ENCODE measurements at regions not wholly inside any gene's neighbourhood (a gene's known extent, or its start where the extent isn't known, plus 50 kb on each side); places are given as distances from the start of the nearest gene placed in this dataset.

DNA sequence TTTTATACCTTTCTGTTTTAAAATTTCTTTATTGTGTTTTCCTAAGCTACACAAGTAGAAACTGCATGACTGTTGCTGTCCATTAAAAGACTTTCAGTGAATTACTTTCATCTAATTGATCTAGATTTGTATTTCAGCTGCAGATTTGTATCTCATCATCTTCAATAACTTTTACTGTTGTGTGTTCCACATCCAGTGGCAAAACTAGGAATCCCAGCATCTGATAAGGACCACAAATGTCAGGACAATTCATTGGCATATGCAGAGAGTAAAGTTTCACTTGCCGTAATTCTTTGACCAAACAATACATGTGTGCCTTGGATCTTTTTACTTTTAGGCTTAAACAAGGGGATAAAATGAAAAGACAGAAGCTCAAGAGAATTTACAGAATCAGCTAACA is 112.6 kb downstream of the FBXO8 start:
- H3K4me3 Mint-ChIP-seq (ENCODE audit: unreplicated experiment) = no peak overlapping the region

DNA sequence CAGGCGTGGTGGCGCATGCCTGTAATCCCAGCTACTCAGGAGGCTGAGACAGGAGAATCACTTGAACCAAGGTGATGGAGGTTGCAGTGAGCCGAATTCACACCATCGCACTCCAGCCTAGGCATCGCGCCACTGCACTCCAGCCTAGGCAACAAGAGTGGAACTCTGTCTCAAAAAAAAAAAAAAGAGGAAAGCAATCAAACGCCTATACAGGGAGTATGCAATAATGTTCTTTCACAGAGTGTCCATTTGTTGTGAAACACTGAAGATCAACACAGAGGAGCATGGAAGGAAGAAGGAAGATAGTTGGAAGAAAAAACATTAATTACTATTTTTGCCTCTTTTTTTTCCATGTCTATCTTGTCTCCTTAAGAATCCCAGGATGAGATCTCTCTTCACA is 113.4 kb downstream of the FBXO8 start:
- Mint-ChIP-seq H3K36me3 (ENCODE audit: low read depth) (no peaks in the 10 kb centered on the region), H3K4me3 (ENCODE audit: unreplicated experiment) (no peak overlapping the region), H3K4me1 (ENCODE audit: low read depth) (no peaks in the 10 kb centered on the region), H3K27ac (ENCODE audit: unreplicated experiment) (no peak overlapping the region), H3K9me3 (ENCODE audit: low read depth) (no peaks in the 10 kb centered on the region), H3K27me3 (ENCODE audit: low read depth) (peaks cover 28% of the 10 kb centered on the region)
- no peak for DNase-seq (ENCODE audit: low spot score)
- TF ChIP-seq, protein P1, sequence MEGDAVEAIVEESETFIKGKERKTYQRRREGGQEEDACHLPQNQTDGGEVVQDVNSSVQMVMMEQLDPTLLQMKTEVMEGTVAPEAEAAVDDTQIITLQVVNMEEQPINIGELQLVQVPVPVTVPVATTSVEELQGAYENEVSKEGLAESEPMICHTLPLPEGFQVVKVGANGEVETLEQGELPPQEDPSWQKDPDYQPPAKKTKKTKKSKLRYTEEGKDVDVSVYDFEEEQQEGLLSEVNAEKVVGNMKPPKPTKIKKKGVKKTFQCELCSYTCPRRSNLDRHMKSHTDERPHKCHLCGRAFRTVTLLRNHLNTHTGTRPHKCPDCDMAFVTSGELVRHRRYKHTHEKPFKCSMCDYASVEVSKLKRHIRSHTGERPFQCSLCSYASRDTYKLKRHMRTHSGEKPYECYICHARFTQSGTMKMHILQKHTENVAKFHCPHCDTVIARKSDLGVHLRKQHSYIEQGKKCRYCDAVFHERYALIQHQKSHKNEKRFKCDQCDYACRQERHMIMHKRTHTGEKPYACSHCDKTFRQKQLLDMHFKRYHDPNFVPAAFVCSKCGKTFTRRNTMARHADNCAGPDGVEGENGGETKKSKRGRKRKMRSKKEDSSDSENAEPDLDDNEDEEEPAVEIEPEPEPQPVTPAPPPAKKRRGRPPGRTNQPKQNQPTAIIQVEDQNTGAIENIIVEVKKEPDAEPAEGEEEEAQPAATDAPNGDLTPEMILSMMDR (IDR thresholded peaks at IDR 0.05) = no peak

More for the DNA sequence above, 112.6 kb downstream of the FBXO8 start:
- Mint-ChIP-seq H3K9me3 (ENCODE audit: low read depth) (no peaks in the 10 kb centered on the region), H3K4me1 (ENCODE audit: low read depth) (no peaks in the 10 kb centered on the region), H3K36me3 (ENCODE audit: low read depth) (no peaks in the 10 kb centered on the region), H3K27ac (ENCODE audit: unreplicated experiment) (no peak overlapping the region), H3K27me3 (ENCODE audit: low read depth) (peaks cover 28% of the 10 kb centered on the region)
- TF ChIP-seq, protein P1 (IDR thresholded peaks at IDR 0.05) = no peak
- DNase-seq (ENCODE audit: low spot score) = no peak

DNA sequence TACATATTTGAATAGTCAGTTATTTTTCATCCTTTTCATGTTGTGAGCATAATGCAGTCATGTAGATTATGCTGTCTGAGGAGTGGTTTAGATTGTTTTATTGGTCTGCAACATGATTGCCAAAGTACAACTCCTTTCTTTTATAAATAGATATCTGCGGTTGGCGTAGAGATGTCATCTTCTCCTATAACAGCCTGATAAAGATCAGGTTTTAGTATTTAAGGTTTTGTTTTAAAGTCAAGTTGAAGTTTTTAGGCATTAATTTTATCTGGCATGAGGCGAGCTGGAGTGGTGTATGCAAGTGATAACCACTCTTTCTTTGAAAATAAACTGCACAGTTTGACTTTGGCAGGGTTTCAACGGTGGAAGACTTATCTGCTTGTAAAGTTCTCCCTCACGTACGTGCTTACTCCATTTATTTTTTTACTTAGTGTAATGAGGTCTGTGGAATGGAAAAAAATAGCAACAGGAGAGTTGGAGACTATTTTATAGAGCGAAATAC is 126.3 kb downstream of the FBXO8 start:
- TF ChIP-seq, protein P1 (IDR thresholded peaks at IDR 0.05) = no peak
- Mint-ChIP-seq H3K4me1 (ENCODE audit: low read depth) (peaks cover 5% of the 10 kb centered on the region), H3K27me3 (ENCODE audit: low read depth) (peaks cover 63% of the 10 kb centered on the region), H3K4me3 (ENCODE audit: unreplicated experiment) (no peak overlapping the region), H3K9me3 (ENCODE audit: low read depth) (no peaks in the 10 kb centered on the region), H3K27ac (ENCODE audit: unreplicated experiment) (no peak overlapping the region), H3K36me3 (ENCODE audit: low read depth) (no peaks in the 10 kb centered on the region)
- DNase-seq (ENCODE audit: low spot score) = no peak

DNA sequence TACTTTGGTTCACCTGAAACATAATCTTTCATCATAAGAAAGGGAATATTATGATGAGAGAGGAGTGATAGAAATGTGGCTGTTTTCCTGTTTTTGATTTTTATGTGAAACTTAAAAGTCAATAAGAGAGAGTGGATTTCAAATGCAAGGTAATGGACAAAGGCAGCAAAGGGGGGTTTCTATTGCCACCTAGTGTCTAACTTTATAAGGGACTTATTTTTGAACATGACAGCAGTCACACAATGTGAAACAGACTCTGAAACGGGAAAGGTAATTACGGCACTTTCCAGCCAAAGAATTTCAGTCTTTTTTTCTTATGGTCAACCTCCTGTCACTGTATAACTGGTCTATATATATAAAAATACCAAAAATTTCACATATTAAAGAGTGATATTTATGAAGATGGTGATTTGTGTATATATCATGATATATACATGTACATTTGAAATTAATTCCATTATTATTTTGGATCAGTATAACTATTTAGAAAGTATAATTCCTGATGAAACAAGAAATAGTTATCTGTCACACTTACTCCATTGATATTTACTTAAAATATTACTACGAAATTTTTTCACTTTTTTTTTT is 127.1 kb downstream of the FBXO8 start:
- Mint-ChIP-seq H3K27ac (ENCODE audit: unreplicated experiment) (no peak overlapping the region), H3K9me3 (ENCODE audit: low read depth) (no peaks in the 10 kb centered on the region), H3K36me3 (ENCODE audit: low read depth) (no peaks in the 10 kb centered on the region), H3K4me1 (ENCODE audit: low read depth) (peaks cover 5% of the 10 kb centered on the region), H3K4me3 (ENCODE audit: unreplicated experiment) (no peak overlapping the region), H3K27me3 (ENCODE audit: low read depth) (peaks cover 57% of the 10 kb centered on the region)
- DNase-seq (ENCODE audit: low spot score) = no peak
- TF ChIP-seq, protein P1 (IDR thresholded peaks at IDR 0.05) = peak; percentile 85

DNA sequence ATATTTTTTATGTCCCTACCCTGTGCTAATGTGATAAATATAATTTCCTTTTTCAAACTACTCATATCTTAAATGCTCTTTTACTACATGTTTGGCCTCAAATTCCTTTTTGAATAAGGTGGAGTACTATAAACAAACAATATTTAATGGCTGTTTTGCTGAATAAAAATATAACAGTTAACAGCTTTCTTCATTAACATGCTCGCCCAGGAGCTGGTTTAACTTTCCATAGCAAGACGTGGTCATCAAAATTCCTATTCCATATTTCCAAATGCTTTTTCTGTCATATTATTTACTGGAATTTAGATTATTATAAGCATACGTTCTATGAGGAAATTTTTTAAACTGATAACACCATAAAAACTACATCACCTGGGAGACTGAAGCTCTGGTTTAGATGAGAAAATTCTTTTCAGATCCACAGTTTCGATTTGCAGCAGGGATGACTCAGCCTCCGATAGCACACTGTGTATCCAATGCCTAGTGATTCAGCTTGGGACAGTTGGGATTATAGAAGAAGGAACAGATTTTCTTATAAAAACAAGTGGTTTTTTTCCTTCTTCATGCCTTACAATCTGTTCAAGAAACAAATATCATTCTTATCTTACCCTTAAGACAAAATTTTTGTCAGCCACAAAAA is 129.1 kb downstream of the FBXO8 start:
- no peaks in the 10 kb centered on the region for H3K9me3 Mint-ChIP-seq (ENCODE audit: low read depth)
- H3K4me1 Mint-ChIP-seq (ENCODE audit: low read depth) = peaks cover 5% of the 10 kb centered on the region
- peaks cover 52% of the 10 kb centered on the region for H3K27me3 Mint-ChIP-seq (ENCODE audit: low read depth)
- no peaks in the 10 kb centered on the region for H3K36me3 Mint-ChIP-seq (ENCODE audit: low read depth)
- no peak overlapping the region for H3K4me3 Mint-ChIP-seq (ENCODE audit: unreplicated experiment)
- H3K27ac Mint-ChIP-seq (ENCODE audit: unreplicated experiment) = no peak overlapping the region
- TF ChIP-seq, protein P1 (IDR thresholded peaks at IDR 0.05) = no peak
- DNase-seq (ENCODE audit: low spot score) = no peak

Measured in chondrocyte (in vitro differentiated cells).